EH (cell line): ENCODE measurements at regions not wholly inside any gene's neighbourhood (a gene's known extent, or its start where the extent isn't known, plus 50 kb on each side); places are given as distances from the start of the nearest gene placed in this dataset.

Experiments
- DNase-seq: peaks from one replicate; pipeline ENCODE4 v3.0.0-alpha.2; 2015; ENCODE audit warnings: low read depth

- no peak for DNase-seq
Observed at GRCh38 chr10:78619896-78620295, 448.9 kb upstream of the ZMIZ1 start.

GRCh38 chr10:78620985-78621799 lies 447.6 kb upstream of the ZMIZ1 start:
- DNase-seq = no peak

- peak; percentile 81 for DNase-seq
Observed at GRCh38 chr10:78623578-78624215, 445.1 kb upstream of the ZMIZ1 start.

- DNase-seq = no peak
Observed at GRCh38 chr10:78624791-78625190, 444.0 kb upstream of the ZMIZ1 start.

DNA sequence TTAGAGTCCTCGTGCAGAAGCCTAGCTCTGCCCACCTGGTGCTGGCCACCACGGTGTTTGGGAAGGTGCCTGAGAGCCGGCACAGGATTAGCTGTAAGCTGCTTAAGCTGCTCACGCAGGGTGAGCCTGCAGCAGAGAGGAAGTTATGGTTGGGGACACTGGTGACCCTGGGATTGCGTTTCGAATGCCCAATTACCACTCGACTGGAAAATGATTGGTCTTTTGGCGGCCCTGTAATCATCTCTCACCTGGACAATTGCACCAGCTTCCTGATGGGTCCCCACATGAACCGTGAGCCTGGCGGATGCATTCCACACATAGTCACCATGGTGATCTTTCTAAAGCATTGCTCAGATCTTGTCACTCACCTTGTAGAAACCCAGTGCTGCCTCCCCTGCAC lies 442.3 kb upstream of the ZMIZ1 start:
- DNase-seq = no peak

GRCh38 chr10:78627254-78627795 lies 441.4 kb upstream of the ZMIZ1 start:
- DNase-seq = no peak

GRCh38 chr10:78628976-78629375 lies 439.8 kb upstream of the ZMIZ1 start:
- no peak for DNase-seq

GRCh38 chr10:78629773-78630172 lies 439.0 kb upstream of the ZMIZ1 start:
- DNase-seq = no peak

GRCh38 chr10:78630944-78631838 lies 437.6 kb upstream of the ZMIZ1 start:
- peak; percentile 22 for DNase-seq

DNA sequence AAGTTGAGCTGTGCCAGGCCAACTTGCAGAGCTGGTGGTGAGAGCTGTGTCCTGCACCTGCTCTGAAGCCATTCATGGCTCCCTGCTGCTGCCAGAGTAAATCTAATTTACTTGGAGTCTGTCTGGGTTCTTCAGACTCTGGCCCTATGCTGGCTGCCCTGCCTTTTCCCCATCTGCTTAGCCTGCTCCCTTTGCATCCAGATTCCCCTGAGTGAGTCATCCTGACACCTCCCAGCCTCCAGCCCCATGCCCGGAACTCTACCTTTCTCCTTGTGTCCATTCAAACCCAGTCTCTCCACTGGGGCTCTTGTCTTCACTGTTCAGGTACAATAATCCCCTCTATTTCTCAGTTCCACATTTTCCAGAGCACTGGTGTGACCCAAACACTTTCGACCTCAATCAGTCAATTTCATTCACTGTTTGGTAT lies 434.4 kb upstream of the ZMIZ1 start:
- DNase-seq = peak; percentile 56

- peak; percentile 60 for DNase-seq
Observed at GRCh38 chr10:78634835-78635234, 433.9 kb upstream of the ZMIZ1 start.

DNA sequence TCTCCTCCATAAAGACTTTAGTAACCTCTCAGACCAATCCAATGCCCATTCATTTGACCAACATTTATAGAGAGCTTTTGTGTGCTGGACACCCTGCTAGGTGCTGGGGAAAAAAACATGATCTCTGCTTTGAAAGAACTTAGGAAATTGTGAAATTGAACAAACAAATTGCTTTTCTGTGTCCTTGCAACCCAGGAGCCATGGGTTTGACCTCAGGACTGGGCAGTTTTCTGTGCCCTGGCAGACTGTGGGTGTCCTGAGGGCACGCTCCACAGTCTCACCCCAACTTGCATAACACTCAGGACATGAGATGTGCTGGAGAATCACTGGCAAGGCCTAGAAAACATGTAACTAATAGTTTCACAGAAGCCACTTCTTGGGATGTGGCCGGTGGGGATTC lies 429.1 kb upstream of the ZMIZ1 start:
- DNase-seq = no peak

DNA sequence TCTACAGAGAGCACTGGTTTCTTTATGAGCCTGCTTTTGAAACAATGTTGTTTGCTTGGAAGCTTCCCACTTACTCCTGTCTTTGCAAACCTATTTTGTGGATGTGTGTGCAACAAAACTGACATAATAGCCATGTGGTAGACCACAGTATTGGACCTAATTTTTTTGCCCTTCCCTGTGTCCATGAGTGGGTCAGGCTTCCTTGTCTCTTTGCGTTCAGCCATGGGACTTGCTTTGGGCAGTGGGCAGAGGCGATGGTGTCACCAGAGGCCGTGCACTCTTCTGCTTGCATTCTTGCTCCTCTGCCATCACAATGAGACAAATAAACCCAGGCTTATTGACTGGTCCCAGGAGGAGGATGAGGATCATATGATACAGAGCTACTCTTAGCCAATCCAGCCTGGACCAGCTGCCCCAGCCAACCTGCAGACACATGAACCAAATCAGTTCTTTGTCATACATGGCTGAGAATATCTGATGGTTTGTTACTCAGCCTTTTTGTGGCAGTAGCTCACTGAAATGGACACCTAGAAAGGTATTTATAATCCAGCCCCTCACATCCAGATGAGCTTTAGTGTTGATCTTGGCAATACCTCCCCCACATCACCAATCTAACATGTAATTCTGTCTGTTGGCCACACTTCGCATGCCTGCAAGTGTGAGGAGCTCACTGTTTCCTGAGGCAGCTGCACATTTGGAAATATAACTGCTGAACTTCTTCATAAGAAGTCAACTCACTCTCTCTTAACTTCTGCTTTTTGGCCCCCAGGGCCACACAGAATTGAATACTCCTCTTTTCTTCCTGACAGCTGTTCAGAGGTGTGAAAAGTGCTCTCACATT lies 427.8 kb upstream of the ZMIZ1 start:
- no peak for DNase-seq

DNA sequence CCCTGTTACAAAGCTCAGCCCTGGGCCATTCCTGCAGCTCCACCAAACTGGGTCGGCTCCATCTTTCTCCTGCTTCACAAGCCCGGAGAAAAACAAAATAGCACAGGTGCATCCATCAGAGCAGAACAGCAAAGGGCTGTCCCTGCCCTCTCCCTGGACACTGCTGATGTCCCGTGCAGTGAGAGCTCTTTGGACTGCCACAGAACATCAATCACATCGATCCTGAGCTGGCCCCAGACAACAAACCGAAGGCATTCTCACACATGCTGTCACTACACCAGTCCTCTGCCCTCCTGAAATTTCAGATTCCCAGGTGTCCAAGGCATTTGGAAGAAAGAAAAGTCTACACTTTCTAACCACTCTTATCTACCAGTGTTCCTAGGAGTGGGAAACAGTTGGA lies 427.1 kb upstream of the ZMIZ1 start:
- no peak for DNase-seq

GRCh38 chr10:78642269-78642816 lies 426.4 kb upstream of the ZMIZ1 start:
- DNase-seq = no peak

DNA sequence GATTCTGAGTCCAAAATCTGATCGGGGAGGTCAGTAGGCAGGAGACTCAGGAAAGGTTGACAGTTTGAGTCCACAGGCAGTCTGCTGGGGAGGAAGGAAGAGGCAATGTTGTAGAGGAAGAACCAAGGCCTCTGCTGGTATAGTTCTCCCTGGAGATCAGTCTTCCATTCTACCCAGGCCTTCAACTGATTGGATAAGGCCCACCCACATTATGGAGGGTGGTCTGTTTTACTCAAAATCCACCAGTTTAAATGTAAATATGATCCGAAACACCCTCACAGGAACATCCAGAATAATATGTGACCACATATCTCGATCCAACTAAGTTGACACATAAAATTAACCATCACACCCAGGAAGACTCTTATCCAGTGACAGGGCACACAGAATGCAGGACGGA lies 425.3 kb upstream of the ZMIZ1 start:
- no peak for DNase-seq

- no peak for DNase-seq
Observed at GRCh38 chr10:78644550-78644949, 424.2 kb upstream of the ZMIZ1 start.

GRCh38 chr10:78645169-78645686 lies 423.5 kb upstream of the ZMIZ1 start:
- DNase-seq = no peak

DNA sequence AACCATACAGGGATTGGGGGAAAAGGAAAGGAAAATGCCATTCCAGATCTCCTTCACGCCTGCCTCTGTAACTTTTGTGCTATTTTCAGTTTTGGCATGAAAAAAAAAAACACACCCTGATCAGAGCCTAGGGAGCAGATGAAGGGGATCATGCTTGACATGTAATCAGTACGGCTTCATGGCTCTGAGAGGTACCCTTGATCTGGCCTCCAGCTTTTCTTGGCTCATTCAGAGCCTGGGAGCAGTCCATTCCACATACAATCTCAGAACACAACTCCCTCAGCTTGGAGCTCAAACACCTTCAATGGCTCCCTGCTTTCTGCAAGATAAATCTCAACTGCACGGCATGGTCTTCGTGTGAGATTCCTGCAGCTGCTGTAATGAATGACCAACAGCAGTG lies 422.8 kb upstream of the ZMIZ1 start:
- no peak for DNase-seq

- peak; percentile 76 for DNase-seq
Observed at GRCh38 chr10:78648256-78648860, 420.4 kb upstream of the ZMIZ1 start.
